WTC11 (cell line): ENCODE measurements at regions not wholly inside any gene's neighbourhood (a gene's known extent, or its start where the extent isn't known, plus 50 kb on each side); places are given as distances from the start of the nearest gene placed in this dataset.

Experiments used
- JUN ChIP-seq: sonication (generic); formaldehyde crosslinking; IDR thresholded peaks from 2 replicates; pipeline ENCODE4 v1.8.0; 2023; ENCODE audit warnings: mild to moderate bottlenecking, missing genetic modification reagents
- TF ChIP-seq, protein P1 (sequence below): sonication (generic); formaldehyde crosslinking; IDR thresholded peaks from 2 replicates; pipeline ENCODE4 v1.8.1; 2022; ENCODE audit warnings: low read depth, mild to moderate bottlenecking, moderate library complexity, missing genetic modification reagents, borderline replicate concordance

DNA sequence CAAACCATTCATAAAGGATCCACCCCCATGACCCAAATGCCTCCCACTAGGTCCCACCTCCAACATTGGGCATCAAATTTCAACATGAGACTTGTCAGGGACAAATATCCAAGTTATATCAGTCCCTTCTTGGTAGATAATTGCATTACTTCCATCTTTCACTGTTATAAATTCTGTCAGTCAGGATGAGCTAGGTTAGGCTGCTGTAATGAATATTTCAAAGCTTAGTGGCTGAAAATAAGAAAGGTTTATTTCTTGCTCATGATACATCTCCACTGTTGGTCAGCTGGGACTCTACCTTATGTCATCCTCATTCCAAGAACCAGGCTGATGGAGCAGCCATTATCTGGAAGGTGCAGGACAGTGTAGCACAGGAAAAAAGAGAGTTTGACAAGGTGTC, 50.3 kb upstream of the TMC5 start (continued):
- TF ChIP-seq, protein P1, sequence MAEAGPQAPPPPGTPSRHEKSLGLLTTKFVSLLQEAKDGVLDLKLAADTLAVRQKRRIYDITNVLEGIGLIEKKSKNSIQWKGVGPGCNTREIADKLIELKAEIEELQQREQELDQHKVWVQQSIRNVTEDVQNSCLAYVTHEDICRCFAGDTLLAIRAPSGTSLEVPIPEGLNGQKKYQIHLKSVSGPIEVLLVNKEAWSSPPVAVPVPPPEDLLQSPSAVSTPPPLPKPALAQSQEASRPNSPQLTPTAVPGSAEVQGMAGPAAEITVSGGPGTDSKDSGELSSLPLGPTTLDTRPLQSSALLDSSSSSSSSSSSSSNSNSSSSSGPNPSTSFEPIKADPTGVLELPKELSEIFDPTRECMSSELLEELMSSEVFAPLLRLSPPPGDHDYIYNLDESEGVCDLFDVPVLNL (CRISPR knock-in tag): no peak
- TF ChIP-seq JUN (CRISPR knock-in tag): no peak
